H1 (cell line): ENCODE measurements at regions not wholly inside any gene's neighbourhood (a gene's known extent, or its start where the extent isn't known, plus 50 kb on each side); places are given as distances from the start of the nearest gene placed in this dataset.

Experiments used
- CHD7 ChIP-seq: fragments of 300-600 bp; sonication (generic); IDR thresholded peaks from 2 replicates; pipeline ENCODE4 v1.7.1; 2012; ENCODE audit warnings: low read length, moderate library complexity, mild to moderate bottlenecking, inconsistent platforms; ENCODE audit not compliant: insufficient replicate concordance
- GABPA ChIP-seq: IDR thresholded peaks from 2 replicates; pipeline ENCODE4 v1.6.1; 2011; ENCODE audit warnings: mild to moderate bottlenecking, low read length, moderate library complexity, borderline replicate concordance; ENCODE audit not compliant: insufficient read depth

- TF ChIP-seq CHD7 (no peak), GABPA (no peak)
Observed at GRCh38 chr6:71727632-71728294, 158.6 kb upstream of the RIMS1 start (continued).
